HT1080 (cell line): ENCODE measurements at regions not wholly inside any gene's neighbourhood (a gene's known extent, or its start where the extent isn't known, plus 50 kb on each side); places are given as distances from the start of the nearest gene placed in this dataset.

ENCODE experiments used
- DNase-seq: peaks from one replicate; pipeline ENCODE4 v3.0.0-alpha.2; 2015; ENCODE audit warnings: low read depth

GRCh38 chr5:179497636-179498340 lies 52.6 kb upstream of the RUFY1 start:
- no peak for DNase-seq

- DNase-seq, result no peak
These were observed 54.4 kb upstream of the RUFY1 start for GRCh38 chr5:179495906-179496455.

GRCh38 chr5:179494774-179495526 lies 55.4 kb upstream of the RUFY1 start:
- no peak for DNase-seq

GRCh38 chr5:179488975-179489374 lies 61.4 kb upstream of the RUFY1 start:
- DNase-seq, result no peak

GRCh38 chr5:179488491-179488890 lies 61.9 kb upstream of the RUFY1 start:
- DNase-seq, result no peak

- no peak for DNase-seq
These were observed 63.2 kb upstream of the RUFY1 start for GRCh38 chr5:179487145-179487544.

- no peak for DNase-seq
These were observed 63.7 kb upstream of the RUFY1 start for GRCh38 chr5:179486596-179487051.

- DNase-seq, result no peak
These were observed 64.3 kb upstream of the RUFY1 start for GRCh38 chr5:179485845-179486575.

- DNase-seq, result no peak
These were observed 65.6 kb upstream of the RUFY1 start for GRCh38 chr5:179484761-179485160.

- DNase-seq, result no peak
These were observed 66.2 kb upstream of the RUFY1 start for GRCh38 chr5:179484201-179484600.

- DNase-seq, result no peak
These were observed 71.7 kb upstream of the RUFY1 start for GRCh38 chr5:179478624-179479023.

- no peak for DNase-seq
These were observed 75.1 kb upstream of the RUFY1 start for GRCh38 chr5:179475208-179475751.

- no peak for DNase-seq
These were observed 77.7 kb upstream of the RUFY1 start for GRCh38 chr5:179472641-179473040.

- no peak for DNase-seq
These were observed 78.2 kb upstream of the RUFY1 start for GRCh38 chr5:179472174-179472573.

- DNase-seq, result no peak
These were observed 80.2 kb upstream of the RUFY1 start for GRCh38 chr5:179470201-179470600.

- DNase-seq, result no peak
These were observed 81.7 kb upstream of the RUFY1 start for GRCh38 chr5:179468696-179469095.

- DNase-seq, result no peak
These were observed 82.9 kb upstream of the RUFY1 start for GRCh38 chr5:179467441-179467840.

GRCh38 chr5:179464631-179465030 lies 85.7 kb upstream of the RUFY1 start:
- no peak for DNase-seq

GRCh38 chr5:179462040-179462439 lies 88.3 kb upstream of the RUFY1 start:
- DNase-seq, result no peak

GRCh38 chr5:179461576-179461975 lies 88.8 kb upstream of the RUFY1 start:
- DNase-seq, result no peak

- DNase-seq, result no peak
These were observed 90.6 kb upstream of the RUFY1 start for GRCh38 chr5:179459771-179460170.

- no peak for DNase-seq
These were observed 92.7 kb upstream of the RUFY1 start for GRCh38 chr5:179457612-179458011.
